Lower lobe of right lung (tissue), 2 donors: ENCODE measurements at regions not wholly inside any gene's neighbourhood (a gene's known extent, or its start where the extent isn't known, plus 50 kb on each side); places are given as distances from the start of the nearest gene placed in this dataset.

Experiments used
- ATAC-seq, 2 donors: fragments of 200-7000 bp; cut with Tn5 transposase; one replicate each; pipeline ENCODE4 v1.9.1; 2020 to 2022; ENCODE audit warnings: mild to moderate bottlenecking in 2 of 2, moderate library complexity in 2 of 2
- DNase-seq: peaks from one replicate; pipeline ENCODE4 v3.0.0-alpha.2; 2020
- H3K27ac ChIP-seq: fragments of 200-600 bp; one replicate; pipeline ENCODE4 v1.8.0; 2022
- H3K27me3 ChIP-seq: fragments of 200-600 bp; one replicate; pipeline ENCODE4 v1.8.0; 2022; ENCODE audit warnings: low read depth
- H3K36me3 ChIP-seq: fragments of 200-600 bp; one replicate; pipeline ENCODE4 v1.8.0; 2022; ENCODE audit warnings: mild to moderate bottlenecking
- H3K4me1 ChIP-seq: fragments of 200-600 bp; one replicate; pipeline ENCODE4 v1.8.0; 2022
- H3K4me3 ChIP-seq: fragments of 200-600 bp; one replicate; pipeline ENCODE4 v1.8.0; 2022; ENCODE audit warnings: mild to moderate bottlenecking
- H3K9me3 ChIP-seq: fragments of 200-600 bp; one replicate; pipeline ENCODE4 v1.8.0; 2022
- intact Hi-C: fragments of 100-400 bp; cut with DNase I; formaldehyde crosslinking; loops from one replicate; pipeline ENCODE4 v1.11.0; 2022
- TF ChIP-seq, protein P1 (sequence below): fragments of 200-600 bp; IDR thresholded peaks from one replicate; pipeline ENCODE4 v1.8.0; 2022; ENCODE audit warnings: antibody characterized with exemption, mild to moderate bottlenecking
- donor health status: DM: no; HTN: yes; CAD: no; lungs with severe emphysema.

DNA sequence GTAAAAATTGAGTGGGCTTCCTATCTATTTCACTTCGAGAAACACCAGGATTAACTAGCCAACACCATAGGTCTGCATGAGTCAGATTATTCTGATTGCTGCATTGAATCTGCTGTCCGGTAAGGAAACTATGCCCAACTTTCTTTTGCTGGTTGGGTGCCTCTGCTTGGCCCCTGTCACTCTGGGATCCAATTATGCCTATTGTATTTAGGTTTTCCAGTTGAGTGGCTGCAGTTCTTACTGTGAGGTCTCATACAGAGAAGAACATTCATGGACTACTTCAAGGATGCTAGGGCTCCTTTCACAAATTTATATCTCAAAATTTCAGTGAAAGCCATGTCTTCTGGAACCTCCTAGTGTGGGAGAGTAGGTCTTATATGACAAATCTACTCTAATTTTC lies 215.1 kb upstream of the SORCS1 start:
- Histone ChIP-seq H3K9me3 (no peaks in the 10 kb centered on the region), H3K4me1 (no peaks in the 10 kb centered on the region), H3K27me3 (no peaks in the 10 kb centered on the region), H3K4me3 (no peak overlapping the region), H3K36me3 (no peaks in the 10 kb centered on the region), H3K27ac (no peak overlapping the region)
- ATAC-seq, result no peak
- no peak for DNase-seq
- TF ChIP-seq, protein P1, sequence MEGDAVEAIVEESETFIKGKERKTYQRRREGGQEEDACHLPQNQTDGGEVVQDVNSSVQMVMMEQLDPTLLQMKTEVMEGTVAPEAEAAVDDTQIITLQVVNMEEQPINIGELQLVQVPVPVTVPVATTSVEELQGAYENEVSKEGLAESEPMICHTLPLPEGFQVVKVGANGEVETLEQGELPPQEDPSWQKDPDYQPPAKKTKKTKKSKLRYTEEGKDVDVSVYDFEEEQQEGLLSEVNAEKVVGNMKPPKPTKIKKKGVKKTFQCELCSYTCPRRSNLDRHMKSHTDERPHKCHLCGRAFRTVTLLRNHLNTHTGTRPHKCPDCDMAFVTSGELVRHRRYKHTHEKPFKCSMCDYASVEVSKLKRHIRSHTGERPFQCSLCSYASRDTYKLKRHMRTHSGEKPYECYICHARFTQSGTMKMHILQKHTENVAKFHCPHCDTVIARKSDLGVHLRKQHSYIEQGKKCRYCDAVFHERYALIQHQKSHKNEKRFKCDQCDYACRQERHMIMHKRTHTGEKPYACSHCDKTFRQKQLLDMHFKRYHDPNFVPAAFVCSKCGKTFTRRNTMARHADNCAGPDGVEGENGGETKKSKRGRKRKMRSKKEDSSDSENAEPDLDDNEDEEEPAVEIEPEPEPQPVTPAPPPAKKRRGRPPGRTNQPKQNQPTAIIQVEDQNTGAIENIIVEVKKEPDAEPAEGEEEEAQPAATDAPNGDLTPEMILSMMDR, result no peak
- intact Hi-C loops, result no loop called here

DNA sequence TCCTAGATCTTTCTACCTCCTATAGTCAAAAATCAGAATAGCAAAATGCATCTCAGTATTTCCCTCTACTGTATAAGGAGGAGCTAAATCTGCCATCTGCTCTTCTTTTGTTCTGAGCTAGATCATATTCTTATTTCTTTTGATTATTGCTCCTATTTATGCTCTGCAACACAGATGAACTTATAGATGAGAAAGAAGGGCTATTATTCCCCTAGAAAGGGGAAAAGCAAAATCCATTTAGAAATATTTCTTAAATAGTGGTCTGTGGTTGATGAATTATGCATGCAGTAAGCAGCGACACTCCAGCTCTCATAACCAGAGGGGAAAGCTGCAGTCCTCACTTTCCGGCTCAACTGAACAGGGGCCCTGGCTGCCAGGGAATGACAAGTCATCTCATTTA lies 207.3 kb upstream of the SORCS1 start:
- Histone ChIP-seq H3K27ac (no peak overlapping the region), H3K27me3 (no peaks in the 10 kb centered on the region), H3K4me3 (no peak overlapping the region), H3K9me3 (no peaks in the 10 kb centered on the region), H3K36me3 (no peaks in the 10 kb centered on the region), H3K4me1 (no peaks in the 10 kb centered on the region)
- DNase-seq (no peak), ATAC-seq (no peak)
- TF ChIP-seq, protein P1, result no peak
- intact Hi-C loops, result no loop called here

DNA sequence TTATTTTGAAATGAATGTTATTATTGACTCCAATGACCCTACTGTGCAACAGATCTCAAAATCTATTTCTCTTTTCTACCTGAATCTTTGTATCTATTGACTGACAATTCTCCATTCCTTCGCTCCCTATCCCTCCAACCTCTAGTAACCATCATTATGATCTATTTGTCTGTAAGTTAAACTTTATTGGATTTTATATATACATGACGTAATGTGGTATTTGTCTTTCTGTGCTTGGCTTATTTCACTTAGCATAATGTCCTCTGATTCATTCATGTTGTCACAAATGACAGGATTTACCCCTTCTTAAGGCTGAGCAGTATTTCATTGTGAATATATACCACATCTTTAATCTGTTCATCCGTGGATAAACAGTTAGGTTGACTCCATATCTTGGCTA lies 200.4 kb upstream of the SORCS1 start:
- Histone ChIP-seq H3K27me3 (no peaks in the 10 kb centered on the region), H3K36me3 (no peaks in the 10 kb centered on the region), H3K4me1 (no peaks in the 10 kb centered on the region), H3K4me3 (no peak overlapping the region), H3K9me3 (no peaks in the 10 kb centered on the region), H3K27ac (no peak overlapping the region)
- TF ChIP-seq, protein P1, result no peak
- no peak for DNase-seq
- intact Hi-C loops, result no loop called here
- ATAC-seq, result no peak

DNA sequence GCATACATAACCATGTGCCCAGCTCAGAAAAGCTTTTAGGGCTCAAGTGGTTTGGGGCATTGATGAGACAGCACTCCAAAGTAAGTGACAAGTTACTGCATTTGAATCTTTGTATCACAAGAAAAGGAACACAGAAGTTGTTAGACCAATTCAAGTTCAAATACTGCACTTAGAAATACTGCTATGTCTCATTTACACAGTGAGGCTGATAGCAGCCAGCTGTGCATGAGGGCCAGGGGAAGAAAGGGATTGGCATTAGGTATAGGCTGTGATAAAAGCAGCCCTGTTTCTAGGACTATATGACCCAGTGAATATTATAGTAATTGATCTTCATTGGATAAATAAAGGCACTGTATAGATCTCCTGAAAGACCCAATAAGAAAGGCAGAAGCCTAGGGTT lies 197.8 kb upstream of the SORCS1 start:
- H3K27me3 ChIP-seq, result no peaks in the 10 kb centered on the region
- DNase-seq (no peak), ATAC-seq (no peak)
- no peaks in the 10 kb centered on the region for H3K9me3 ChIP-seq
- H3K27ac ChIP-seq, result no peak overlapping the region
- TF ChIP-seq, protein P1, result no peak
- intact Hi-C loops, result no loop called here
- no peak overlapping the region for H3K4me3 ChIP-seq
- no peaks in the 10 kb centered on the region for H3K36me3 ChIP-seq
- H3K4me1 ChIP-seq, result no peaks in the 10 kb centered on the region

DNA sequence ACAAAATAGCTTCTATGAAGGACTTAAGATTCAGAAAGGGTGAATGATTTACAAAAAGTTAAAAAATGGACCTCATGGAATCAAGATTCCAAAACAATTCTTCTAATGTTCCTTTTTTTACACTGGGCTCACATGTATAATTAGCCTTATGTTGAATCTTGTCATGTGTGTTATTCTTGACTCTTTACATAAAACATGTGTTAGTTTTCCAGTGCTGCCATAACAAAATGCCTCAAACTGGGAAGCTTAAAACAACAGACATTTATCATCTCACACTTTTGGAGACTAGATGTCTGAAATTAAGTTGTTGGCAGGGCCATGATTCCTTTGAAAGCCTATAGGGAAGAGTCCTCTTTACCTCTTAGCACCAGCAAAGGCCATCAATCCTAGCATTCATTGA lies 192.5 kb upstream of the SORCS1 start:
- Histone ChIP-seq H3K27me3 (no peaks in the 10 kb centered on the region), H3K4me3 (no peak overlapping the region), H3K27ac (no peak overlapping the region), H3K9me3 (no peaks in the 10 kb centered on the region), H3K4me1 (no peaks in the 10 kb centered on the region), H3K36me3 (no peaks in the 10 kb centered on the region)
- TF ChIP-seq, protein P1, result no peak
- ATAC-seq (no peak), DNase-seq (no peak)
- intact Hi-C loops, result no loop called here

DNA sequence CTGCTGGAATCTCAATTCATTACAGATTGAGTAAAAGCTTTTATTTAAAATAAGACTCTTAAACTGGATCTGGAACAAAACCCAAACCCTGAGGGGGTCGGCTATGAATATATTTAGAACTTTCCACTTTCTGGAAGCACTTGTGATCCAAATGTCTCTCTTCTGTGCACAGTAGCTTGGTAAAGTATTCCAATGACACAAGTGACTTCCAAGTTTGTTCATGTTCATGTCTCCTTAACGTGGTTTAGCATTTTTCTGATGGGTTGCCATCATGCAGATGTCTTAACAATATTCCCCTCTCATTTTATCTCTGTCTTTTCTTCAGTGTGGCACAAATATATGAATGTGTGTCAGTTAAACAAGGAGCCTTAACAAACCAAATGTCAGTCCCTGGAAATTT lies 191.9 kb upstream of the SORCS1 start:
- no peak overlapping the region for H3K4me3 ChIP-seq
- H3K9me3 ChIP-seq, result no peaks in the 10 kb centered on the region
- no peaks in the 10 kb centered on the region for H3K36me3 ChIP-seq
- no peak overlapping the region for H3K27ac ChIP-seq
- no peaks in the 10 kb centered on the region for H3K4me1 ChIP-seq
- ATAC-seq, result no peak
- intact Hi-C loops, result no loop called here
- no peak for DNase-seq
- TF ChIP-seq, protein P1, result no peak
- H3K27me3 ChIP-seq, result no peaks in the 10 kb centered on the region
